ENCODE measurements at regions not wholly inside any gene's neighbourhood (a gene's known extent, or its start where the extent isn't known, plus 50 kb on each side); places are given as distances from the start of the nearest gene placed in this dataset.

DNA sequence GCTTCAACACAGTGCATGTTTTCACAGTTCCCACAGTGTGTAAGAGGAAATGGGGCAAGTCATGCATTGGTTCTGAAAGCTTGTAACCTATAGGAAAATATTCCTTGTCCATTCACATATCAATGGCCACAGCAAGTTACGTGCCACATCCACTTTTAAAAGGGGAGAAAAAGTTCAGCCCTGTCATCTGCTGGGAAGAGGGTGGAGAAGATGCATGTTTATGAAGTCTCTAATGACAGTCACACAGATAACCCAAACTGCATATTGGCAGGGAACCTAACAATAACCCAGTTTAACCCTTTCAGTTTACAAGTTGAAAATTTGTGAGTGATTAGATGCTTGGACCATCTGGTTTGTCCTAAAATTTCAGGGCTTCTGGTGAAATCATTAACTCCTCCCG is 159.3 kb downstream of the MTRR start:
- Histone ChIP-seq H3K9me3 (no peaks in the 10 kb centered on the region), H3K9me2 (no peaks in the 10 kb centered on the region), H3F3A (replicated peaks; ENCODE audit: insufficient read depth) (no peaks in the 10 kb centered on the region), H3K4me2 (no peak overlapping the region), H3K4me1 (ENCODE audit: control insufficient read depth in 1 of 2, insufficient read depth in 2 of 2, low read depth in 1 of 2, low read length in 1 of 2) (no peaks in the 10 kb centered on the region), H3K27me3 (ENCODE audit: insufficient read depth) (no peaks in the 10 kb centered on the region), H3K4me3 (ENCODE audit: low read depth in 2 of 2, low read length in 1 of 2) (no peak overlapping the region), H3K9ac (no peak overlapping the region), H3K79me2 (ENCODE audit: insufficient read depth) (no peaks in the 10 kb centered on the region), H3K36me3 (replicated peaks in 1 of 2; ENCODE audit: control insufficient read depth in 1 of 2, insufficient read depth in 2 of 2, low read length in 1 of 2) (no peaks in the 10 kb centered on the region), H4K20me1 (ENCODE audit: insufficient read depth) (no peaks in the 10 kb centered on the region), H2AFZ (ENCODE audit: low read depth) (no peak overlapping the region), H3K27ac (ENCODE audit: low read depth in 2 of 2, low read length in 1 of 2) (no peak overlapping the region)
- no peak for DNase-seq
- 11% methylated on average over 2 of the region's 2 CpGs for whole genome bisulfite sequencing (ENCODE audit: low lambda C conversion rate)
- ChIA-PET CTCF (interaction anchor here (1.0 kb wide), 1 partner anchor 74 kb away, joined by 3 read pairs; no protein-coding TSS in a partner anchor), POLR2A (no interaction called here)
- TF ChIP-seq, protein P1, sequence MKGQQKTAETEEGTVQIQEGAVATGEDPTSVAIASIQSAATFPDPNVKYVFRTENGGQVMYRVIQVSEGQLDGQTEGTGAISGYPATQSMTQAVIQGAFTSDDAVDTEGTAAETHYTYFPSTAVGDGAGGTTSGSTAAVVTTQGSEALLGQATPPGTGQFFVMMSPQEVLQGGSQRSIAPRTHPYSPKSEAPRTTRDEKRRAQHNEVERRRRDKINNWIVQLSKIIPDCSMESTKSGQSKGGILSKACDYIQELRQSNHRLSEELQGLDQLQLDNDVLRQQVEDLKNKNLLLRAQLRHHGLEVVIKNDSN (IDR thresholded peaks at IDR 0.05; ENCODE audit: borderline replicate concordance, low read depth) = no peak
- TF ChIP-seq TCF12 (IDR thresholded peaks at IDR 0.05) (no peak), TEAD4 (IDR thresholded peaks at IDR 0.05; ENCODE audit: borderline replicate concordance, insufficient read depth) (no peak), MEF2A (IDR thresholded peaks at IDR 0.05; ENCODE audit: borderline replicate concordance, low read depth) (no peak), POLR2AphosphoS5 (IDR thresholded peaks at IDR 0.05; ENCODE audit: low read depth, low read length) (no peak), JUND (IDR thresholded peaks at IDR 0.05) (no peak), FOXM1 (IDR thresholded peaks at IDR 0.05; ENCODE audit: low read depth) (no peak), TAF1 (IDR thresholded peaks at IDR 0.05; ENCODE audit: borderline replicate concordance, low read depth, low read length) (no peak), RFX5 (IDR thresholded peaks at IDR 0.05; ENCODE audit: low read length) (no peak), ELF1 (IDR thresholded peaks at IDR 0.05) (no peak), RXRA (IDR thresholded peaks at IDR 0.05; ENCODE audit: borderline replicate concordance, low read depth) (no peak), FOSL2 (IDR thresholded peaks at IDR 0.05; ENCODE audit: borderline replicate concordance, low read depth) (no peak)
- TF ChIP-seq, protein P2, sequence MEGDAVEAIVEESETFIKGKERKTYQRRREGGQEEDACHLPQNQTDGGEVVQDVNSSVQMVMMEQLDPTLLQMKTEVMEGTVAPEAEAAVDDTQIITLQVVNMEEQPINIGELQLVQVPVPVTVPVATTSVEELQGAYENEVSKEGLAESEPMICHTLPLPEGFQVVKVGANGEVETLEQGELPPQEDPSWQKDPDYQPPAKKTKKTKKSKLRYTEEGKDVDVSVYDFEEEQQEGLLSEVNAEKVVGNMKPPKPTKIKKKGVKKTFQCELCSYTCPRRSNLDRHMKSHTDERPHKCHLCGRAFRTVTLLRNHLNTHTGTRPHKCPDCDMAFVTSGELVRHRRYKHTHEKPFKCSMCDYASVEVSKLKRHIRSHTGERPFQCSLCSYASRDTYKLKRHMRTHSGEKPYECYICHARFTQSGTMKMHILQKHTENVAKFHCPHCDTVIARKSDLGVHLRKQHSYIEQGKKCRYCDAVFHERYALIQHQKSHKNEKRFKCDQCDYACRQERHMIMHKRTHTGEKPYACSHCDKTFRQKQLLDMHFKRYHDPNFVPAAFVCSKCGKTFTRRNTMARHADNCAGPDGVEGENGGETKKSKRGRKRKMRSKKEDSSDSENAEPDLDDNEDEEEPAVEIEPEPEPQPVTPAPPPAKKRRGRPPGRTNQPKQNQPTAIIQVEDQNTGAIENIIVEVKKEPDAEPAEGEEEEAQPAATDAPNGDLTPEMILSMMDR (IDR thresholded peaks at IDR 0.05) = no peak
- TF ChIP-seq, protein P3, sequence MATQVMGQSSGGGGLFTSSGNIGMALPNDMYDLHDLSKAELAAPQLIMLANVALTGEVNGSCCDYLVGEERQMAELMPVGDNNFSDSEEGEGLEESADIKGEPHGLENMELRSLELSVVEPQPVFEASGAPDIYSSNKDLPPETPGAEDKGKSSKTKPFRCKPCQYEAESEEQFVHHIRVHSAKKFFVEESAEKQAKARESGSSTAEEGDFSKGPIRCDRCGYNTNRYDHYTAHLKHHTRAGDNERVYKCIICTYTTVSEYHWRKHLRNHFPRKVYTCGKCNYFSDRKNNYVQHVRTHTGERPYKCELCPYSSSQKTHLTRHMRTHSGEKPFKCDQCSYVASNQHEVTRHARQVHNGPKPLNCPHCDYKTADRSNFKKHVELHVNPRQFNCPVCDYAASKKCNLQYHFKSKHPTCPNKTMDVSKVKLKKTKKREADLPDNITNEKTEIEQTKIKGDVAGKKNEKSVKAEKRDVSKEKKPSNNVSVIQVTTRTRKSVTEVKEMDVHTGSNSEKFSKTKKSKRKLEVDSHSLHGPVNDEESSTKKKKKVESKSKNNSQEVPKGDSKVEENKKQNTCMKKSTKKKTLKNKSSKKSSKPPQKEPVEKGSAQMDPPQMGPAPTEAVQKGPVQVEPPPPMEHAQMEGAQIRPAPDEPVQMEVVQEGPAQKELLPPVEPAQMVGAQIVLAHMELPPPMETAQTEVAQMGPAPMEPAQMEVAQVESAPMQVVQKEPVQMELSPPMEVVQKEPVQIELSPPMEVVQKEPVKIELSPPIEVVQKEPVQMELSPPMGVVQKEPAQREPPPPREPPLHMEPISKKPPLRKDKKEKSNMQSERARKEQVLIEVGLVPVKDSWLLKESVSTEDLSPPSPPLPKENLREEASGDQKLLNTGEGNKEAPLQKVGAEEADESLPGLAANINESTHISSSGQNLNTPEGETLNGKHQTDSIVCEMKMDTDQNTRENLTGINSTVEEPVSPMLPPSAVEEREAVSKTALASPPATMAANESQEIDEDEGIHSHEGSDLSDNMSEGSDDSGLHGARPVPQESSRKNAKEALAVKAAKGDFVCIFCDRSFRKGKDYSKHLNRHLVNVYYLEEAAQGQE (IDR thresholded peaks at IDR 0.05; ENCODE audit: low read depth, low read length) = no peak
- TF ChIP-seq, protein P4, sequence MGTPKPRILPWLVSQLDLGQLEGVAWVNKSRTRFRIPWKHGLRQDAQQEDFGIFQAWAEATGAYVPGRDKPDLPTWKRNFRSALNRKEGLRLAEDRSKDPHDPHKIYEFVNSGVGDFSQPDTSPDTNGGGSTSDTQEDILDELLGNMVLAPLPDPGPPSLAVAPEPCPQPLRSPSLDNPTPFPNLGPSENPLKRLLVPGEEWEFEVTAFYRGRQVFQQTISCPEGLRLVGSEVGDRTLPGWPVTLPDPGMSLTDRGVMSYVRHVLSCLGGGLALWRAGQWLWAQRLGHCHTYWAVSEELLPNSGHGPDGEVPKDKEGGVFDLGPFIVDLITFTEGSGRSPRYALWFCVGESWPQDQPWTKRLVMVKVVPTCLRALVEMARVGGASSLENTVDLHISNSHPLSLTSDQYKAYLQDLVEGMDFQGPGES (IDR thresholded peaks at IDR 0.05; ENCODE audit: low read depth, low read length) = no peak

Data from SK-N-SH (cell line).